Endothelial cell (in vitro differentiated cells): ENCODE measurements at regions not wholly inside any gene's neighbourhood (a gene's known extent, or its start where the extent isn't known, plus 50 kb on each side); places are given as distances from the start of the nearest gene placed in this dataset.

Experiments
- DNase-seq: peaks from one replicate; pipeline ENCODE4 v3.0.0; 2021; ENCODE audit warnings: low spot score
- H3K27ac Mint-ChIP-seq: one replicate; pipeline ENCODE4 v1.8.0; 2021; ENCODE audit warnings: mixed read lengths, inconsistent platforms; ENCODE audit not compliant: unreplicated experiment
- H3K27me3 Mint-ChIP-seq: one replicate; pipeline ENCODE4 v1.8.0; 2021; ENCODE audit warnings: mild to moderate bottlenecking, moderate library complexity, mixed read lengths, inconsistent platforms; ENCODE audit not compliant: unreplicated experiment
- H3K36me3 Mint-ChIP-seq: one replicate; pipeline ENCODE4 v1.8.0; 2021; ENCODE audit warnings: mild to moderate bottlenecking, low read depth, mixed read lengths, inconsistent platforms; ENCODE audit not compliant: unreplicated experiment
- H3K4me1 Mint-ChIP-seq: one replicate; pipeline ENCODE4 v1.8.0; 2021; ENCODE audit warnings: mild to moderate bottlenecking, mixed read lengths, inconsistent platforms; ENCODE audit not compliant: unreplicated experiment
- H3K4me3 Mint-ChIP-seq: one replicate; pipeline ENCODE4 v1.8.0; 2021; ENCODE audit warnings: mild to moderate bottlenecking, mixed read lengths, inconsistent platforms; ENCODE audit not compliant: unreplicated experiment
- H3K9me3 Mint-ChIP-seq: one replicate; pipeline ENCODE4 v1.8.0; 2021; ENCODE audit warnings: mixed read lengths, inconsistent platforms; ENCODE audit not compliant: unreplicated experiment
- TF ChIP-seq, protein P1 (sequence below): fragments of 200-600 bp; sonication (generic); IDR thresholded peaks from one replicate; pipeline ENCODE4 v1.5.0; 2021; ENCODE audit warnings: antibody characterized with exemption; ENCODE audit not compliant: unreplicated experiment

DNA sequence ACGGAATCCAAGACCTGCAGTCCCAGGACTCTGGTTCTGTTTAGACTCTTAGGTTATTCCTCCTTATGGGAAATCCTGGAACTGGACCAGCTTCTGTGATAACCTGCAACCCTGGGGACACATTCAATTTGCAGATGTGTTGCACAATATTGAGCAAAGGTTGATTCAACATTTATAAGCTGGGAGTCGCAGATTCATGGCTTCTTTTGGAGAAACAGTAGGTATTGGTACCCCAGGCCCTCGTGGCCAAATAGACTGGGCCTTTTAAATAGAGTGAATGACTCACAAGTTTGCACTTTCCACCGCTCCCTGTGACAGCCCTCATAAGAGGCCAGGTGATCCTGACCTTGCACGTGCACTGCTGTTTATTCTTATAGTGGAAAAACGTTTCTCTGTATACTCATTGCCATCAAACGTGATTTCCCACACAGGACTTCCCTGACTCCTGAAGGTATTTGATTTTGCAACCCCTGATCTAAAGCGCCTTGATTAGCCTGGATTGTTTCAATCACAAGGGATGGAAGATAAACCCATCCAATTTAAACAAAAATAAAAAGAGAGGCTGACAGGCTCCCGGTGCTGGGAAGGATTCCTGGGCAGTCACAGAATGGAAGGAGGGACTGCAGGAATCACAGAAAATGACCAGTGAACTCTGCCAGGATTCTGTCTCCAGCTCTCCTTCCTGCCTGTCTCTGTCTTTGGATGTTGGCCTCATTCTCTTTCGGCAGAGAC is 98.0 kb downstream of the VCPKMT start:
- TF ChIP-seq, protein P1, sequence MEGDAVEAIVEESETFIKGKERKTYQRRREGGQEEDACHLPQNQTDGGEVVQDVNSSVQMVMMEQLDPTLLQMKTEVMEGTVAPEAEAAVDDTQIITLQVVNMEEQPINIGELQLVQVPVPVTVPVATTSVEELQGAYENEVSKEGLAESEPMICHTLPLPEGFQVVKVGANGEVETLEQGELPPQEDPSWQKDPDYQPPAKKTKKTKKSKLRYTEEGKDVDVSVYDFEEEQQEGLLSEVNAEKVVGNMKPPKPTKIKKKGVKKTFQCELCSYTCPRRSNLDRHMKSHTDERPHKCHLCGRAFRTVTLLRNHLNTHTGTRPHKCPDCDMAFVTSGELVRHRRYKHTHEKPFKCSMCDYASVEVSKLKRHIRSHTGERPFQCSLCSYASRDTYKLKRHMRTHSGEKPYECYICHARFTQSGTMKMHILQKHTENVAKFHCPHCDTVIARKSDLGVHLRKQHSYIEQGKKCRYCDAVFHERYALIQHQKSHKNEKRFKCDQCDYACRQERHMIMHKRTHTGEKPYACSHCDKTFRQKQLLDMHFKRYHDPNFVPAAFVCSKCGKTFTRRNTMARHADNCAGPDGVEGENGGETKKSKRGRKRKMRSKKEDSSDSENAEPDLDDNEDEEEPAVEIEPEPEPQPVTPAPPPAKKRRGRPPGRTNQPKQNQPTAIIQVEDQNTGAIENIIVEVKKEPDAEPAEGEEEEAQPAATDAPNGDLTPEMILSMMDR: no peak
- Mint-ChIP-seq H3K4me1 (peaks cover 8% of the 10 kb centered on the region), H3K36me3 (peaks cover 5% of the 10 kb centered on the region), H3K27ac (no peak overlapping the region), H3K9me3 (no peaks in the 10 kb centered on the region), H3K27me3 (no peaks in the 10 kb centered on the region), H3K4me3 (no peak overlapping the region)
- DNase-seq: no peak

DNA sequence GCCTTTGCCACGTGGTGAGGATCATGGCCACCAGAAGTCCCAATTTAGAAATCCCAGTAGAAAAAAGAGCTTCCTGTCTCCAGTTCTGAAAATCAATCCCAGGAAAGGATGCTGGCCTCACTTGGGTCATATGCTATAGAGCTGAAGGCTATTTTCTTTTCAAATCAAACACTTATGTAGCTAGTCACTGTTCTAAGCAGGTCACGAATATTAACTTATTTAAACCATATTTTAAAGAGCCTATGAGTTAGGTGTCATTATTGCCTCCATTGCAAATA is 97.5 kb downstream of the VCPKMT start:
- Mint-ChIP-seq H3K27me3 (no peaks in the 10 kb centered on the region), H3K36me3 (peaks cover 5% of the 10 kb centered on the region), H3K4me3 (no peak overlapping the region), H3K27ac (no peak overlapping the region), H3K4me1 (peaks cover 4% of the 10 kb centered on the region), H3K9me3 (no peaks in the 10 kb centered on the region)
- no peak for DNase-seq
- TF ChIP-seq, protein P1: no peak

DNA sequence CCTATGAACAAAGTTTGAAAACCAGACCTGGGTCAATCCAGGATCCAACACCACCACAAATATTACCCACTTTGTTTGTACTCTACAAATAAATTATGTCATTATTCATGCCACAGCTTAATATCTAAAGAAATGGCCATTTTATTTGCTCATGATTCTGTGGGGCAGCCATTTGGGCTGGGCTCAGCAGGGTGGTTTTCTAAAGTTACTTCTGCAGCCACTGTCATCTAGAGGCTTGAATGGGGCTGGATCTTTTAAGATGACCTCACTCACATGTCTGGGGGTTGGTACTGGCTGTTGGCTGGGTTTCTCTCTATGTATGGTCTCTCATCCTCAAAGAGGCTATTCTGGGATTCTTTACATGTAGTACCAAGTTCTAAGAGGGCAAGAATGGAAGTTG is 96.2 kb downstream of the VCPKMT start:
- Mint-ChIP-seq H3K4me3 (no peak overlapping the region), H3K27ac (no peak overlapping the region), H3K36me3 (peaks cover 7% of the 10 kb centered on the region), H3K9me3 (peaks cover under 1% of the 10 kb centered on the region), H3K4me1 (peaks cover 4% of the 10 kb centered on the region), H3K27me3 (no peaks in the 10 kb centered on the region)
- DNase-seq: no peak
- TF ChIP-seq, protein P1: no peak

DNA sequence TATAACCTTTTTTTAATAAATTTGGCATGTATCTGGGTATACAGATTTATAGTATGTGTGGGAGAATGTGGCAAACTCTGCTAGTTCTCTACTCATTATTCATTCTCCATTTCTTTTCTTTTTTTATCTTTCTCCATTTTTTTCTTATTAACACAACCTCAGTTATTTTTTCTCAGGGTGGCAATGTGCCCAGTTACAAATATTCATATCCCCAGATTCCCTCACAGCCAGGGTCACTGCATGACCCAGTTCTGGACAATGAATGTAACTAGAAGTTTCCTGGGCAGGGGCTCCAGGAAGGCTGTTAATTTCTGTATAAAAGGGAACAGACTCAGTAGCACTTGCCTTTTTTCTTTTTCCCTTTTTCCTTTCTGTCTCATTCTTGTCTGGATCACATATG is 95.6 kb downstream of the VCPKMT start:
- peaks cover 4% of the 10 kb centered on the region for H3K4me1 Mint-ChIP-seq

More for the DNA sequence above, 95.6 kb downstream of the VCPKMT start:
- DNase-seq: no peak
- Mint-ChIP-seq H3K27me3 (no peaks in the 10 kb centered on the region), H3K36me3 (peaks cover 13% of the 10 kb centered on the region), H3K9me3 (peaks cover 6% of the 10 kb centered on the region), H3K27ac (no peak overlapping the region), H3K4me3 (no peak overlapping the region)
- TF ChIP-seq, protein P1: no peak
